ENCODE measurements at regions not wholly inside any gene's neighbourhood (a gene's known extent, or its start where the extent isn't known, plus 50 kb on each side); places are given as distances from the start of the nearest gene placed in this dataset.
"Not testable (repeated sequence)": the region's sequence is repeated elsewhere in the genome, so short reads cannot be mapped to it uniquely, and the experiment has no call there.

GRCh38 chr11:81237139-81237538, 1496.5 kb downstream of the FAM181B start:
- DNase-seq = no peak

GRCh38 chr11:81227409-81227808, 1506.3 kb downstream of the FAM181B start:
- not testable (repeated sequence) for DNase-seq

GRCh38 chr11:81224396-81224795, 1509.3 kb downstream of the FAM181B start:
- DNase-seq = no peak

GRCh38 chr11:81222491-81222890, 1511.2 kb downstream of the FAM181B start:
- DNase-seq = no peak

- no peak for DNase-seq
These were observed 1513.3 kb downstream of the FAM181B start for GRCh38 chr11:81220146-81220895.

GRCh38 chr11:81219661-81220060, 1514.0 kb downstream of the FAM181B start:
- DNase-seq = no peak

- DNase-seq = no peak
These were observed 1515.2 kb downstream of the FAM181B start for GRCh38 chr11:81218440-81218839.

GRCh38 chr11:81211050-81211449, 1522.6 kb downstream of the FAM181B start:
- DNase-seq = no peak

- no peak for DNase-seq
These were observed 1526.1 kb downstream of the FAM181B start for GRCh38 chr11:81207421-81208054.

- DNase-seq = no peak
These were observed 1529.8 kb downstream of the FAM181B start for GRCh38 chr11:81203876-81204275.

- DNase-seq = no peak
These were observed 1536.3 kb downstream of the FAM181B start for GRCh38 chr11:81197396-81197795.

- no peak for DNase-seq
These were observed 1541.1 kb downstream of the FAM181B start for GRCh38 chr11:81192516-81192915.

GRCh38 chr11:81190546-81190945, 1543.1 kb downstream of the FAM181B start:
- DNase-seq = no peak

- DNase-seq = not testable (repeated sequence)
These were observed 1546.6 kb downstream of the FAM181B start for GRCh38 chr11:81187033-81187432.

- no peak for DNase-seq
These were observed 1558.9 kb downstream of the FAM181B start for GRCh38 chr11:81174646-81175330.

- DNase-seq = no peak
These were observed 1568.5 kb downstream of the FAM181B start for GRCh38 chr11:81165164-81165563.

- DNase-seq = no peak
These were observed 1573.8 kb downstream of the FAM181B start for GRCh38 chr11:81159900-81160299.

GRCh38 chr11:81135570-81135969, 1598.1 kb downstream of the FAM181B start:
- DNase-seq = no peak

GRCh38 chr11:81129618-81130017, 1604.0 kb downstream of the FAM181B start:
- no peak for DNase-seq

GRCh38 chr11:81112718-81113117, 1620.9 kb downstream of the FAM181B start:
- no peak for DNase-seq

GRCh38 chr11:81104051-81104450, 1629.6 kb downstream of the FAM181B start:
- DNase-seq = no peak

GRCh38 chr11:81098471-81098870, 1635.2 kb downstream of the FAM181B start:
- no peak for DNase-seq

GRCh38 chr11:81092522-81092921, 1641.1 kb downstream of the FAM181B start:
- no peak for DNase-seq

GRCh38 chr11:81089242-81089641, 1644.4 kb downstream of the FAM181B start:
- no peak for DNase-seq
